ENCODE measurements at regions not wholly inside any gene's neighbourhood (a gene's known extent, or its start where the extent isn't known, plus 50 kb on each side); places are given as distances from the start of the nearest gene placed in this dataset.

DNA sequence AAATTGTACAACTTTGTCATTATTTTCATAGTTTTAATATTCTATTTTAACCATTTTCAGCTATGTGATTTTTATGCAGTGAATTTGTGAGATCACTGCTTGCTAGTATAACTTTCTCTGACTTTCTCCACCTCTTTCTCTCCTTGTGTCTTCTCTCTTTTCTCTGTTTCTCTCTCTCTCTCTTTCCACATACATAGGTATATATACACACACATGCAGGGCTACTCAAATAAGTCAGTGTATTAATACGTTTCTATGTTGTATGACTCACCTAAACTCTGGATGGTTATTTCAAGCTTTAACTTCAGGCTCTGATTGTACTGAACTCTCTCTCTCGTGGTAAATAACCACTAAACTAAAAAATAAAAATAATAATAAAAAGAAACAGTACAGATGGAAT is 1389.3 kb upstream of the ALCAM start (continued):
- TF ChIP-seq, protein P1, sequence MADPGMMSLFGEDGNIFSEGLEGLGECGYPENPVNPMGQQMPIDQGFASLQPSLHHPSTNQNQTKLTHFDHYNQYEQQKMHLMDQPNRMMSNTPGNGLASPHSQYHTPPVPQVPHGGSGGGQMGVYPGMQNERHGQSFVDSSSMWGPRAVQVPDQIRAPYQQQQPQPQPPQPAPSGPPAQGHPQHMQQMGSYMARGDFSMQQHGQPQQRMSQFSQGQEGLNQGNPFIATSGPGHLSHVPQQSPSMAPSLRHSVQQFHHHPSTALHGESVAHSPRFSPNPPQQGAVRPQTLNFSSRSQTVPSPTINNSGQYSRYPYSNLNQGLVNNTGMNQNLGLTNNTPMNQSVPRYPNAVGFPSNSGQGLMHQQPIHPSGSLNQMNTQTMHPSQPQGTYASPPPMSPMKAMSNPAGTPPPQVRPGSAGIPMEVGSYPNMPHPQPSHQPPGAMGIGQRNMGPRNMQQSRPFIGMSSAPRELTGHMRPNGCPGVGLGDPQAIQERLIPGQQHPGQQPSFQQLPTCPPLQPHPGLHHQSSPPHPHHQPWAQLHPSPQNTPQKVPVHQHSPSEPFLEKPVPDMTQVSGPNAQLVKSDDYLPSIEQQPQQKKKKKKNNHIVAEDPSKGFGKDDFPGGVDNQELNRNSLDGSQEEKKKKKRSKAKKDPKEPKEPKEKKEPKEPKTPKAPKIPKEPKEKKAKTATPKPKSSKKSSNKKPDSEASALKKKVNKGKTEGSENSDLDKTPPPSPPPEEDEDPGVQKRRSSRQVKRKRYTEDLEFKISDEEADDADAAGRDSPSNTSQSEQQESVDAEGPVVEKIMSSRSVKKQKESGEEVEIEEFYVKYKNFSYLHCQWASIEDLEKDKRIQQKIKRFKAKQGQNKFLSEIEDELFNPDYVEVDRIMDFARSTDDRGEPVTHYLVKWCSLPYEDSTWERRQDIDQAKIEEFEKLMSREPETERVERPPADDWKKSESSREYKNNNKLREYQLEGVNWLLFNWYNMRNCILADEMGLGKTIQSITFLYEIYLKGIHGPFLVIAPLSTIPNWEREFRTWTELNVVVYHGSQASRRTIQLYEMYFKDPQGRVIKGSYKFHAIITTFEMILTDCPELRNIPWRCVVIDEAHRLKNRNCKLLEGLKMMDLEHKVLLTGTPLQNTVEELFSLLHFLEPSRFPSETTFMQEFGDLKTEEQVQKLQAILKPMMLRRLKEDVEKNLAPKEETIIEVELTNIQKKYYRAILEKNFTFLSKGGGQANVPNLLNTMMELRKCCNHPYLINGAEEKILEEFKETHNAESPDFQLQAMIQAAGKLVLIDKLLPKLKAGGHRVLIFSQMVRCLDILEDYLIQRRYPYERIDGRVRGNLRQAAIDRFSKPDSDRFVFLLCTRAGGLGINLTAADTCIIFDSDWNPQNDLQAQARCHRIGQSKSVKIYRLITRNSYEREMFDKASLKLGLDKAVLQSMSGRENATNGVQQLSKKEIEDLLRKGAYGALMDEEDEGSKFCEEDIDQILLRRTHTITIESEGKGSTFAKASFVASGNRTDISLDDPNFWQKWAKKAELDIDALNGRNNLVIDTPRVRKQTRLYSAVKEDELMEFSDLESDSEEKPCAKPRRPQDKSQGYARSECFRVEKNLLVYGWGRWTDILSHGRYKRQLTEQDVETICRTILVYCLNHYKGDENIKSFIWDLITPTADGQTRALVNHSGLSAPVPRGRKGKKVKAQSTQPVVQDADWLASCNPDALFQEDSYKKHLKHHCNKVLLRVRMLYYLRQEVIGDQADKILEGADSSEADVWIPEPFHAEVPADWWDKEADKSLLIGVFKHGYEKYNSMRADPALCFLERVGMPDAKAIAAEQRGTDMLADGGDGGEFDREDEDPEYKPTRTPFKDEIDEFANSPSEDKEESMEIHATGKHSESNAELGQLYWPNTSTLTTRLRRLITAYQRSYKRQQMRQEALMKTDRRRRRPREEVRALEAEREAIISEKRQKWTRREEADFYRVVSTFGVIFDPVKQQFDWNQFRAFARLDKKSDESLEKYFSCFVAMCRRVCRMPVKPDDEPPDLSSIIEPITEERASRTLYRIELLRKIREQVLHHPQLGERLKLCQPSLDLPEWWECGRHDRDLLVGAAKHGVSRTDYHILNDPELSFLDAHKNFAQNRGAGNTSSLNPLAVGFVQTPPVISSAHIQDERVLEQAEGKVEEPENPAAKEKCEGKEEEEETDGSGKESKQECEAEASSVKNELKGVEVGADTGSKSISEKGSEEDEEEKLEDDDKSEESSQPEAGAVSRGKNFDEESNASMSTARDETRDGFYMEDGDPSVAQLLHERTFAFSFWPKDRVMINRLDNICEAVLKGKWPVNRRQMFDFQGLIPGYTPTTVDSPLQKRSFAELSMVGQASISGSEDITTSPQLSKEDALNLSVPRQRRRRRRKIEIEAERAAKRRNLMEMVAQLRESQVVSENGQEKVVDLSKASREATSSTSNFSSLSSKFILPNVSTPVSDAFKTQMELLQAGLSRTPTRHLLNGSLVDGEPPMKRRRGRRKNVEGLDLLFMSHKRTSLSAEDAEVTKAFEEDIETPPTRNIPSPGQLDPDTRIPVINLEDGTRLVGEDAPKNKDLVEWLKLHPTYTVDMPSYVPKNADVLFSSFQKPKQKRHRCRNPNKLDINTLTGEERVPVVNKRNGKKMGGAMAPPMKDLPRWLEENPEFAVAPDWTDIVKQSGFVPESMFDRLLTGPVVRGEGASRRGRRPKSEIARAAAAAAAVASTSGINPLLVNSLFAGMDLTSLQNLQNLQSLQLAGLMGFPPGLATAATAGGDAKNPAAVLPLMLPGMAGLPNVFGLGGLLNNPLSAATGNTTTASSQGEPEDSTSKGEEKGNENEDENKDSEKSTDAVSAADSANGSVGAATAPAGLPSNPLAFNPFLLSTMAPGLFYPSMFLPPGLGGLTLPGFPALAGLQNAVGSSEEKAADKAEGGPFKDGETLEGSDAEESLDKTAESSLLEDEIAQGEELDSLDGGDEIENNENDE (IDR thresholded peaks at IDR 0.05; ENCODE audit: insufficient replicate concordance, low read length): no peak
- TF ChIP-seq HDAC6 (IDR thresholded peaks at IDR 0.05; ENCODE audit: low read depth, low read length): no peak
